K562 (cell line): ENCODE measurements at regions not wholly inside any gene's neighbourhood (a gene's known extent, or its start where the extent isn't known, plus 50 kb on each side); places are given as distances from the start of the nearest gene placed in this dataset.

ENCODE experiments used
- AFF1 ChIP-seq, 2 experiments: fragments of 450-650 bp; IDR thresholded peaks; 2 replicates each; pipeline ENCODE4 v1.6.1; 2018; ENCODE audit warnings: mild to moderate bottlenecking in 2 of 2, low read depth in 1 of 2; ENCODE audit not compliant: partially characterized antibody in 2 of 2
- BCOR ChIP-seq: fragments of 450-650 bp; IDR thresholded peaks from 2 replicates; pipeline ENCODE4 v1.6.1; 2016
- C11orf30 ChIP-seq: fragments of 450-650 bp; IDR thresholded peaks from 2 replicates; pipeline ENCODE4 v1.6.1; 2016; ENCODE audit warnings: low read depth, mild to moderate bottlenecking
- CHCHD3 ChIP-seq: fragments of 250-450 bp; sonication (Bioruptor Pico); IDR thresholded peaks from 2 replicates; pipeline ENCODE4 v2.1.2; 2022; ENCODE audit warnings: mild to moderate bottlenecking
- DDX20 ChIP-seq: fragments of 450-650 bp; IDR thresholded peaks from 2 replicates; pipeline ENCODE4 v1.6.1; 2016; ENCODE audit warnings: missing genetic modification characterization, low read depth, mild to moderate bottlenecking, missing compliant biosample characterization, moderate library complexity
- ELF1 ChIP-seq: fragments of 200-800 bp; sonication (Bioruptor generic); IDR thresholded peaks from 2 replicates; pipeline ENCODE4 v1.6.1; 2016; ENCODE audit warnings: missing genetic modification characterization, missing compliant biosample characterization
- ELF4 ChIP-seq: fragments of 450-650 bp; formaldehyde crosslinking; IDR thresholded peaks from 2 replicates; pipeline ENCODE4 v1.4.0; 2022; ENCODE audit warnings: missing genetic modification characterization
- FOXA1 ChIP-seq: fragments of 450-650 bp; IDR thresholded peaks from 2 replicates; pipeline ENCODE4 v1.6.1; 2016; ENCODE audit warnings: mild to moderate bottlenecking, borderline replicate concordance
- LARP7 ChIP-seq: fragments of 450-650 bp; IDR thresholded peaks from 2 replicates; pipeline ENCODE4 v1.6.1; 2016
- PBX2 ChIP-seq, 2 experiments: IDR thresholded peaks in 1 of 2; conservative IDR thresholded peaks in 1 of 2; 2 replicates each; pipeline ENCODE4 v1.6.1; 2016; ENCODE audit warnings: low read depth in 2 of 2, mild to moderate bottlenecking in 1 of 2, missing compliant biosample characterization in 1 of 2, missing genetic modification characterization in 1 of 2, moderate library complexity in 1 of 2
- PHF21A ChIP-seq: fragments of 450-650 bp; IDR thresholded peaks from 2 replicates; pipeline ENCODE4 v1.6.1; 2017; ENCODE audit warnings: low read depth, borderline replicate concordance
- RAD51 ChIP-seq: fragments of 450-650 bp; IDR thresholded peaks from 2 replicates; pipeline ENCODE4 v1.7.1; 2016; ENCODE audit warnings: low read depth, mild to moderate bottlenecking, borderline replicate concordance
- SMARCE1 ChIP-seq: fragments of 450-650 bp; IDR thresholded peaks from 2 replicates; pipeline ENCODE4 v1.7.1; 2016; ENCODE audit warnings: mild to moderate bottlenecking
- TBP ChIP-seq: optimal IDR thresholded peaks from 2 replicates; pipeline ENCODE3; 2011; ENCODE audit warnings: low read depth, low read length, improper control_type of control experiment
- THAP7 ChIP-seq: fragments of 250-450 bp; sonication (Bioruptor Pico); IDR thresholded peaks from 2 replicates; pipeline ENCODE4 v1.5.0; 2021
- U2AF2 ChIP-seq: fragments of 200-400 bp; formaldehyde crosslinking; optimal IDR thresholded peaks from 2 replicates; pipeline ENCODE3; 2017; ENCODE audit warnings: low read depth, mild to moderate bottlenecking, low read length
- ZMIZ1 ChIP-seq, 2 experiments: fragments of 150-350 bp in 1 of 2; IDR thresholded peaks; 2 replicates each; pipeline ENCODE4 v1.6.1; 2012 to 2016; ENCODE audit warnings: low read depth in 2 of 2, low read length in 2 of 2, mild to moderate bottlenecking in 1 of 2, moderate library complexity in 1 of 2

- TF ChIP-seq ZMIZ1 (IDR thresholded peaks at IDR 0.05; ENCODE audit: low read depth in 2 of 2, low read length in 2 of 2) (no peak), FOXA1 (no peak), TBP (no peak), PHF21A (no peak), ELF4 (CRISPR knock-in tag) (no peak), LARP7 (no peak), ELF1 (tag) (no peak), PBX2 (CRISPR knock-in tag; IDR thresholded peaks at IDR 0.05; ENCODE audit: low read depth) (no peak), PBX2 (tag; conservative IDR thresholded peaks at IDR 0.05; ENCODE audit: low read depth) (no peak), THAP7 (CRISPR knock-in tag) (no peak), C11orf30 (peak; percentile 99), DDX20 (no peak), RAD51 (no peak), BCOR (no peak), U2AF2 (no peak), AFF1 (IDR thresholded peaks at IDR 0.05; ENCODE audit: low read depth in 1 of 2, partially characterized antibody in 2 of 2) (no peak), CHCHD3 (no peak), SMARCE1 (peak; percentile 40; the same call in 1 of the 2 replicates)
These were observed 70.7 kb downstream of the SOX2 start (continued) for GRCh38 chr3:181782306-181782954.
